ENCODE measurements at regions not wholly inside any gene's neighbourhood (a gene's known extent, or its start where the extent isn't known, plus 50 kb on each side); places are given as distances from the start of the nearest gene placed in this dataset.
A peak's percentile ranks its signal among the peaks of the same experiment; 100 is the strongest.

DNA sequence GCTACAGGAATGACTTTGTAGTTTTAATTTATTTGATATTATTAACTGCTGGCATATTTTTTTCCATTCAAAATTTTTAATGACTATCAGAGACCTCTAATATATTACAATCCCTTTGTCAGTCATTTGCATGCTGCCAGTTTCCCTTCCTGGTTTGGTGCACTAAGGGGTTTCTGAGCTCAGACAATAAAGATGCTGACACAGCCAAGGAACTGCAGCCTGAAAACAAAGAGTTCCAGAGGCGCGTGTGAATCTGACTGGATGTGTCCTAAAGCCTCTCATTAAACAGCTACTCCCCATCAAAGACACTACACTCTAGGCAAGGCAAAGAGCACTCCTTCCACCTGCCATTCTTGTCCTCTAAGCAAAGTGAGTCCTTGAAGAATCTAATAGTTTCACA lies 116.8 kb upstream of the DST start:
- H3K27ac Mint-ChIP-seq (ENCODE audit: unreplicated experiment): peak overlapping the region; percentile 35
- no peak for FAIRE-seq

DNA sequence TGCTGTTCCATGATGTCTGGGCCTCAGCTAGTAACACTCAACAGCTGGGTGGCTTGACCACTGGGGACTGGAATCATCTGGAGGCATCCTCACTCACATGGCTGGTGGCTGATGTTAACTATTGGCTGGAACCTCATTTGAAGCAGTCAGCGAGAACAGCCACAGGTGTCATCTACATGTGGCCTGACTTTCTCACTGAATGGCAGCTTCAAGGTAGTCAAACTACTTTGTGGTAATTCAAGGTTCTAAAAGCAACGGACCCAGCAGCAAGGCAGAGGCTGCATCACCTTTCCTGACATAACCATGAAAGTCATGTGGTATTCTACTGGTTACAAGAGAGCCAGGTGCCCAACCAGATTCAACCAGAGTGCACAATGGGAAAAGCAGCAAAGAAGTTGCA lies 115.9 kb upstream of the DST start:
- peaks cover 32% of the 10 kb centered on the region for H3K4me1 ChIP-seq (ENCODE audit: insufficient read depth, low read length)
- no peaks in the 10 kb centered on the region for H3K36me3 ChIP-seq (ENCODE audit: insufficient read depth, low read length)
- Mint-ChIP-seq H3K27ac (ENCODE audit: unreplicated experiment) (peak overlapping the region; percentile 81), H3K4me1 (ENCODE audit: low read depth, unreplicated experiment) (peaks cover 54% of the 10 kb centered on the region), H3K9me3 (ENCODE audit: unreplicated experiment) (no peaks in the 10 kb centered on the region), H3K4me3 (ENCODE audit: unreplicated experiment) (no peak overlapping the region), H3K27me3 (ENCODE audit: low read depth, unreplicated experiment) (no peaks in the 10 kb centered on the region), H3K36me3 (ENCODE audit: low read depth, unreplicated experiment) (peaks cover 2% of the 10 kb centered on the region)
- H3K27me3 ChIP-seq (ENCODE audit: insufficient read depth, low read length): no peaks in the 10 kb centered on the region
- peaks cover 99% of the 10 kb centered on the region for H3K79me2 ChIP-seq (ENCODE audit: insufficient read depth, low read length)
- H3K4me2 ChIP-seq (ENCODE audit: low read length): no peak overlapping the region
- no peak overlapping the region for H3K27ac ChIP-seq (ENCODE audit: low read depth, low read length)
- H3K9me3 ChIP-seq (ENCODE audit: insufficient read depth, low read depth, low read length): no peaks in the 10 kb centered on the region
- peaks cover 53% of the 10 kb centered on the region for H4K20me1 ChIP-seq (ENCODE audit: insufficient read depth, low read length)
- no peak for FAIRE-seq
- TF ChIP-seq EZH2 (IDR thresholded peaks at IDR 0.05; ENCODE audit: insufficient read depth, low read length): no peak
- TF ChIP-seq, protein P1, sequence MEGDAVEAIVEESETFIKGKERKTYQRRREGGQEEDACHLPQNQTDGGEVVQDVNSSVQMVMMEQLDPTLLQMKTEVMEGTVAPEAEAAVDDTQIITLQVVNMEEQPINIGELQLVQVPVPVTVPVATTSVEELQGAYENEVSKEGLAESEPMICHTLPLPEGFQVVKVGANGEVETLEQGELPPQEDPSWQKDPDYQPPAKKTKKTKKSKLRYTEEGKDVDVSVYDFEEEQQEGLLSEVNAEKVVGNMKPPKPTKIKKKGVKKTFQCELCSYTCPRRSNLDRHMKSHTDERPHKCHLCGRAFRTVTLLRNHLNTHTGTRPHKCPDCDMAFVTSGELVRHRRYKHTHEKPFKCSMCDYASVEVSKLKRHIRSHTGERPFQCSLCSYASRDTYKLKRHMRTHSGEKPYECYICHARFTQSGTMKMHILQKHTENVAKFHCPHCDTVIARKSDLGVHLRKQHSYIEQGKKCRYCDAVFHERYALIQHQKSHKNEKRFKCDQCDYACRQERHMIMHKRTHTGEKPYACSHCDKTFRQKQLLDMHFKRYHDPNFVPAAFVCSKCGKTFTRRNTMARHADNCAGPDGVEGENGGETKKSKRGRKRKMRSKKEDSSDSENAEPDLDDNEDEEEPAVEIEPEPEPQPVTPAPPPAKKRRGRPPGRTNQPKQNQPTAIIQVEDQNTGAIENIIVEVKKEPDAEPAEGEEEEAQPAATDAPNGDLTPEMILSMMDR (IDR thresholded peaks at IDR 0.05; ENCODE audit: insufficient read depth, low read depth, low read length): no peak
- no peak overlapping the region for H3K9ac ChIP-seq (ENCODE audit: low read length)
- H2AFZ ChIP-seq (ENCODE audit: low read depth, low read length): no peak overlapping the region
- H3K4me3 ChIP-seq (ENCODE audit: insufficient read depth, low read depth, low read length): no peak overlapping the region
- DNase-seq (ENCODE audit: low read depth): no peak

More for the DNA sequence above, 116.8 kb upstream of the DST start:
- H3K27me3 ChIP-seq (ENCODE audit: insufficient read depth, low read length): no peaks in the 10 kb centered on the region
- Mint-ChIP-seq H3K36me3 (ENCODE audit: low read depth, unreplicated experiment) (peaks cover 2% of the 10 kb centered on the region), H3K9me3 (ENCODE audit: unreplicated experiment) (no peaks in the 10 kb centered on the region), H3K27me3 (ENCODE audit: low read depth, unreplicated experiment) (no peaks in the 10 kb centered on the region), H3K4me1 (ENCODE audit: low read depth, unreplicated experiment) (peaks cover 55% of the 10 kb centered on the region), H3K4me3 (ENCODE audit: unreplicated experiment) (no peak overlapping the region)
- no peak for DNase-seq (ENCODE audit: low read depth)
- H2AFZ ChIP-seq (ENCODE audit: low read depth, low read length): no peak overlapping the region
- peaks cover 63% of the 10 kb centered on the region for H4K20me1 ChIP-seq (ENCODE audit: insufficient read depth, low read length)
- no peaks in the 10 kb centered on the region for H3K9me3 ChIP-seq (ENCODE audit: insufficient read depth, low read depth, low read length)
- H3K4me2 ChIP-seq (ENCODE audit: low read length): no peak overlapping the region
- peaks cover 37% of the 10 kb centered on the region for H3K4me1 ChIP-seq (ENCODE audit: insufficient read depth, low read length)
- H3K9ac ChIP-seq (ENCODE audit: low read length): no peak overlapping the region
- H3K27ac ChIP-seq (ENCODE audit: low read depth, low read length): no peak overlapping the region
- H3K36me3 ChIP-seq (ENCODE audit: insufficient read depth, low read length): no peaks in the 10 kb centered on the region
- TF ChIP-seq EZH2 (IDR thresholded peaks at IDR 0.05; ENCODE audit: insufficient read depth, low read length): no peak
- TF ChIP-seq, protein P1 (IDR thresholded peaks at IDR 0.05; ENCODE audit: insufficient read depth, low read depth, low read length): no peak
- no peak overlapping the region for H3K4me3 ChIP-seq (ENCODE audit: insufficient read depth, low read depth, low read length)
- peaks cover 99% of the 10 kb centered on the region for H3K79me2 ChIP-seq (ENCODE audit: insufficient read depth, low read length)

DNA sequence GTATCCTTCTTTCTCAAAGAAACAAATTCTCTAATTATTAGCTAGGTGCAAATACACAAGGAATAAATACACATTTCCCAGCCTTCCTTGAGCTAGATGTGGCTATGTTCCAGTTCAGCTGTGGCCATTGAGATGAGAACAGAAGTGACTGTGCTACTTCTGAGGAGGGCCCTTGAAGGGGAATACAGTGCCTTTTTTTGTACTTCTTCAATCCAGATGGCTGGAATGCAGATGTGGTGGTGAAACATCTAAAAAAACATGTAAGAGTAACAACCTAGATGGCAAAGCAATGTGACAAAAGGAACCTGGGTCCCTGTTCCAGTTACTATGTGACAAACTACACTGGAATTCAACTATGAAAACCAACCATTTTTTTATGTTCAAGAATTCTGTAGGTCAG lies 115.4 kb upstream of the DST start:
- H3K4me3 Mint-ChIP-seq (ENCODE audit: unreplicated experiment): peak overlapping the region; percentile 40
- Histone ChIP-seq H3K27ac (ENCODE audit: low read depth, low read length) (no peak overlapping the region), H3K27me3 (ENCODE audit: insufficient read depth, low read length) (no peaks in the 10 kb centered on the region), H4K20me1 (ENCODE audit: insufficient read depth, low read length) (peaks cover 49% of the 10 kb centered on the region), H3K4me3 (ENCODE audit: insufficient read depth, low read depth, low read length) (no peak overlapping the region), H3K9me3 (ENCODE audit: insufficient read depth, low read depth, low read length) (no peaks in the 10 kb centered on the region), H3K4me1 (ENCODE audit: insufficient read depth, low read length) (peaks cover 32% of the 10 kb centered on the region), H3K79me2 (ENCODE audit: insufficient read depth, low read length) (peaks cover 99% of the 10 kb centered on the region), H3K4me2 (ENCODE audit: low read length) (peak overlapping the region; percentile 4), H3K9ac (ENCODE audit: low read length) (no peak overlapping the region), H2AFZ (ENCODE audit: low read depth, low read length) (no peak overlapping the region), H3K36me3 (ENCODE audit: insufficient read depth, low read length) (no peaks in the 10 kb centered on the region)
- peak overlapping the region; percentile 81 for H3K27ac Mint-ChIP-seq (ENCODE audit: unreplicated experiment)
- H3K36me3 Mint-ChIP-seq (ENCODE audit: low read depth, unreplicated experiment): peaks cover 2% of the 10 kb centered on the region
- peak; percentile 79 for FAIRE-seq
- no peaks in the 10 kb centered on the region for H3K27me3 Mint-ChIP-seq (ENCODE audit: low read depth, unreplicated experiment)
- DNase-seq (ENCODE audit: low read depth): no peak
- H3K9me3 Mint-ChIP-seq (ENCODE audit: unreplicated experiment): no peaks in the 10 kb centered on the region
- TF ChIP-seq EZH2 (IDR thresholded peaks at IDR 0.05; ENCODE audit: insufficient read depth, low read length): no peak
- TF ChIP-seq, protein P1 (IDR thresholded peaks at IDR 0.05; ENCODE audit: insufficient read depth, low read depth, low read length): no peak
- H3K4me1 Mint-ChIP-seq (ENCODE audit: low read depth, unreplicated experiment): peaks cover 58% of the 10 kb centered on the region

Data from astrocyte (in vitro differentiated cells and primary cell).